ENCODE measurements at regions not wholly inside any gene's neighbourhood (a gene's known extent, or its start where the extent isn't known, plus 50 kb on each side); places are given as distances from the start of the nearest gene placed in this dataset.

- TF ChIP-seq YY1 (IDR thresholded peaks at IDR 0.05; ENCODE audit: insufficient read depth, insufficient read length) (no peak), ZNF274 (IDR thresholded peaks at IDR 0.05; ENCODE audit: low read depth, low read length) (no peak), SUZ12 (IDR thresholded peaks at IDR 0.05; ENCODE audit: extremely low read depth, insufficient read depth, insufficient read length) (no peak)
Measured at GRCh38 chr15:94555841-94556519, 324.6 kb downstream of the MCTP2 start.
